Thyroid gland (tissue), 4 donors: ENCODE measurements at regions not wholly inside any gene's neighbourhood (a gene's known extent, or its start where the extent isn't known, plus 50 kb on each side); places are given as distances from the start of the nearest gene placed in this dataset.

Source experiments
- DNase-seq, 2 donors: peaks; one replicate each; pipeline ENCODE4 v3.0.0-alpha.2; 2019
- H3K27ac ChIP-seq, 3 donors: fragments of 200-600 bp; sonication (generic); 1 replicate in 2 of 3; 2 replicates in 1 of 3; pipeline ENCODE4 v1.5.1; 2016 to 2019; ENCODE audit warnings: mild to moderate bottlenecking in 1 of 3, moderate library complexity in 1 of 3
- H3K27me3 ChIP-seq: fragments of 200-600 bp; sonication (generic); one replicate; pipeline ENCODE4 v1.5.1; 2019
- H3K36me3 ChIP-seq, 2 donors: fragments of 200-600 bp; sonication (generic); one replicate each; pipeline ENCODE4 v1.5.1; 2016 to 2019
- H3K4me1 ChIP-seq, 2 donors: fragments of 200-600 bp; sonication (generic); one replicate each; pipeline ENCODE4 v1.5.1; 2017 to 2019
- H3K4me3 ChIP-seq, 3 donors: fragments of 200-600 bp; sonication (generic); replicated peaks in 1 of 3; 1 replicate in 2 of 3; 2 replicates in 1 of 3; pipeline ENCODE4 v1.5.1; 2016; ENCODE audit warnings: mild to moderate bottlenecking in 1 of 3
- H3K9me3 ChIP-seq: fragments of 200-600 bp; sonication (generic); one replicate; pipeline ENCODE4 v1.5.1; 2017
- POLR2A ChIP-seq, 2 donors: fragments of 450-650 bp; IDR thresholded peaks; one replicate each; pipeline ENCODE4 v1.6.1; 2017; ENCODE audit warnings: antibody characterized with exemption in 2 of 2, mild to moderate bottlenecking in 2 of 2, moderate library complexity in 1 of 2
- WGBS, 2 donors: methylation state at CpG; one replicate each; pipeline ENCODE4 v1.1.5; 2017; 5-methylcytosine and 5-hydroxymethylcytosine counted together
- intact Hi-C: fragments of 100-400 bp; cut with DNase I; formaldehyde crosslinking; loops from one replicate; pipeline ENCODE4 v1.15.1; 2023
- TF ChIP-seq, protein P1 (sequence below), 6 experiments: fragments of 200-600 bp in 3 of 6; fragments of 450-650 bp in 3 of 6; sonication (generic) in 3 of 6; IDR thresholded peaks; one replicate each; pipeline ENCODE4 v1.5.1; 2016 to 2019; ENCODE audit warnings: antibody characterized with exemption in 6 of 6, mild to moderate bottlenecking in 2 of 6, inconsistent platforms in 1 of 6, moderate library complexity in 1 of 6

- no peak for DNase-seq
- no peak for TF ChIP-seq POLR2A (IDR thresholded peaks at IDR 0.05)
- TF ChIP-seq, protein P1, sequence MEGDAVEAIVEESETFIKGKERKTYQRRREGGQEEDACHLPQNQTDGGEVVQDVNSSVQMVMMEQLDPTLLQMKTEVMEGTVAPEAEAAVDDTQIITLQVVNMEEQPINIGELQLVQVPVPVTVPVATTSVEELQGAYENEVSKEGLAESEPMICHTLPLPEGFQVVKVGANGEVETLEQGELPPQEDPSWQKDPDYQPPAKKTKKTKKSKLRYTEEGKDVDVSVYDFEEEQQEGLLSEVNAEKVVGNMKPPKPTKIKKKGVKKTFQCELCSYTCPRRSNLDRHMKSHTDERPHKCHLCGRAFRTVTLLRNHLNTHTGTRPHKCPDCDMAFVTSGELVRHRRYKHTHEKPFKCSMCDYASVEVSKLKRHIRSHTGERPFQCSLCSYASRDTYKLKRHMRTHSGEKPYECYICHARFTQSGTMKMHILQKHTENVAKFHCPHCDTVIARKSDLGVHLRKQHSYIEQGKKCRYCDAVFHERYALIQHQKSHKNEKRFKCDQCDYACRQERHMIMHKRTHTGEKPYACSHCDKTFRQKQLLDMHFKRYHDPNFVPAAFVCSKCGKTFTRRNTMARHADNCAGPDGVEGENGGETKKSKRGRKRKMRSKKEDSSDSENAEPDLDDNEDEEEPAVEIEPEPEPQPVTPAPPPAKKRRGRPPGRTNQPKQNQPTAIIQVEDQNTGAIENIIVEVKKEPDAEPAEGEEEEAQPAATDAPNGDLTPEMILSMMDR (IDR thresholded peaks at IDR 0.05) = no peak
- H3K4me3 ChIP-seq = no peak overlapping the region
These were observed 173.4 kb upstream of the SGCG start for GRCh38 chr13:23007426-23007825.

GRCh38 chr13:23018143-23018542, 162.6 kb upstream of the SGCG start:
- Histone ChIP-seq H3K36me3 (no peaks in the 10 kb centered on the region), H3K9me3 (no peaks in the 10 kb centered on the region), H3K4me1 (no peaks in the 10 kb centered on the region), H3K27me3 (no peaks in the 10 kb centered on the region), H3K4me3 (no peak overlapping the region), H3K27ac (no peak overlapping the region)
- 91 to 95% methylated on average over 3 of the region's 3 CpGs for WGBS, 2 donors
- no peak for DNase-seq
- intact Hi-C loops = no loop called here
- no peak for TF ChIP-seq POLR2A (IDR thresholded peaks at IDR 0.05)
- TF ChIP-seq, protein P1 (IDR thresholded peaks at IDR 0.05) = no peak

More at GRCh38 chr13:23007426-23007825, 173.4 kb upstream of the SGCG start:
- Histone ChIP-seq H3K36me3 (no peaks in the 10 kb centered on the region), H3K9me3 (no peaks in the 10 kb centered on the region), H3K4me1 (no peaks in the 10 kb centered on the region), H3K27me3 (no peaks in the 10 kb centered on the region), H3K27ac (no peak overlapping the region)
- intact Hi-C loops = no loop called here
- 40 to 49% methylated on average over 7 of the region's 7 CpGs for WGBS, 2 donors

- Histone ChIP-seq H3K36me3 (no peaks in the 10 kb centered on the region), H3K27me3 (no peaks in the 10 kb centered on the region), H3K27ac (no peak overlapping the region), H3K4me3 (no peak overlapping the region), H3K4me1 (no peaks in the 10 kb centered on the region), H3K9me3 (no peaks in the 10 kb centered on the region)
- 16 to 17% methylated on average over 5 of the region's 5 CpGs for WGBS, 2 donors
- intact Hi-C loops = loop anchor here (5.0 kb wide), 1 partner anchor 218 kb away; no protein-coding TSS in a partner anchor
- peak; percentile 60 to 62 for DNase-seq
- TF ChIP-seq, protein P1 (IDR thresholded peaks at IDR 0.05) = peak in 5 of 6 experiments; percentile 74 to 88 (median 79)
- TF ChIP-seq POLR2A (IDR thresholded peaks at IDR 0.05) = no peak
These were observed 160.4 kb upstream of the SGCG start for GRCh38 chr13:23020246-23020843.

DNA sequence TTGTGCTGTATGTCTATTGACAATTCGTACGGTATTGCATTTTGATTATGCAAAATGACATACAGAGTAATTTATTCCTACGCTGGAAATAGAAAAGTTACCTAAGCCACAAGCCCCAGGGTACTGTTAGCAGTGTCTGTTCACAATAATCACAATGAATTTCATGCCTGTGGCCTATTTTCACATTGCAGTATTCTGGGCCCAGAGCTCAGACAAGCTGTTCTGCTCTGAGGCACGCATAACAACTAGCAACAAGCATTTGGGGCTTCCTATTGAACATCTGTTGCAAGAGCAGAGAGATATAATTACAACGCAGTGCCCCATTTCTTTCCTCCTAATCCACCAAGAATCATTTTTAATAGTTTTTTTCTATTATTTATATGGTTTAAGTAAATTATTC, 158.9 kb upstream of the SGCG start:
- Histone ChIP-seq H3K4me3 (no peak overlapping the region), H3K4me1 (no peaks in the 10 kb centered on the region), H3K36me3 (no peaks in the 10 kb centered on the region), H3K27ac (no peak overlapping the region), H3K27me3 (no peaks in the 10 kb centered on the region), H3K9me3 (no peaks in the 10 kb centered on the region)
- TF ChIP-seq, protein P1 (IDR thresholded peaks at IDR 0.05) = no peak
- TF ChIP-seq POLR2A (IDR thresholded peaks at IDR 0.05) = no peak
- WGBS, 2 donors = 82 to 90% methylated on average over 5 of the region's 5 CpGs
- intact Hi-C loops = loop anchor here (5.0 kb wide), 1 partner anchor 220 kb away; no protein-coding TSS in a partner anchor
- no peak for DNase-seq

- WGBS, 2 donors = 93 to 95% methylated on average over 7 of the region's 7 CpGs
- no peaks in the 10 kb centered on the region for H3K9me3 ChIP-seq
- intact Hi-C loops = loop anchor here (5.0 kb wide), 1 partner anchor 220 kb away; no protein-coding TSS in a partner anchor
- H3K27ac ChIP-seq = no peak overlapping the region
- TF ChIP-seq, protein P1 (IDR thresholded peaks at IDR 0.05) = no peak
- no peak for TF ChIP-seq POLR2A (IDR thresholded peaks at IDR 0.05)
- no peaks in the 10 kb centered on the region for H3K36me3 ChIP-seq
- DNase-seq = no peak
- H3K4me3 ChIP-seq = no peak overlapping the region
- no peaks in the 10 kb centered on the region for H3K27me3 ChIP-seq
- no peaks in the 10 kb centered on the region for H3K4me1 ChIP-seq
These were observed 158.1 kb upstream of the SGCG start for GRCh38 chr13:23022704-23023103.
